ENCODE measurements at regions not wholly inside any gene's neighbourhood (a gene's known extent, or its start where the extent isn't known, plus 50 kb on each side); places are given as distances from the start of the nearest gene placed in this dataset.
"Not testable (repeated sequence)": the region's sequence is repeated elsewhere in the genome, so short reads cannot be mapped to it uniquely, and the experiment has no call there.

GRCh38 chr14:89551432-89551831 is 134.4 kb upstream of the FOXN3 start:
- DNase-seq, result peak in 1 of 2 donors; percentile 24
- 39 to 42% methylated on average over 6 of the region's 6 CpGs for WGBS, 2 donors
- peaks cover 0 to 35% (median 14%) of the 10 kb centered on the region in 9 donors for H3K4me1 ChIP-seq
- H3K27me3 ChIP-seq, result no peaks in the 10 kb centered on the region
- peak overlapping the region in 7 of 10 donors; percentile 16 to 66 (median 34) for H3K27ac ChIP-seq
- TF ChIP-seq CTCF (IDR thresholded peaks at IDR 0.05), result no peak
- H3K4me3 ChIP-seq, result peak overlapping the region in 1 of 10 donors; percentile 1
- peak; percentile 34 to 82 (median 67) for ATAC-seq
- peaks cover 0 to 18% (median 0%) of the 10 kb centered on the region in 9 donors for H3K36me3 ChIP-seq
- intact Hi-C loops (cut with DNase I), result loop anchor here in 1 of 10 donors (10.0 kb wide), 1 partner anchor 53 kb away; no protein-coding TSS in a partner anchor
- H3K9me3 ChIP-seq, result no peaks in the 10 kb centered on the region

DNA sequence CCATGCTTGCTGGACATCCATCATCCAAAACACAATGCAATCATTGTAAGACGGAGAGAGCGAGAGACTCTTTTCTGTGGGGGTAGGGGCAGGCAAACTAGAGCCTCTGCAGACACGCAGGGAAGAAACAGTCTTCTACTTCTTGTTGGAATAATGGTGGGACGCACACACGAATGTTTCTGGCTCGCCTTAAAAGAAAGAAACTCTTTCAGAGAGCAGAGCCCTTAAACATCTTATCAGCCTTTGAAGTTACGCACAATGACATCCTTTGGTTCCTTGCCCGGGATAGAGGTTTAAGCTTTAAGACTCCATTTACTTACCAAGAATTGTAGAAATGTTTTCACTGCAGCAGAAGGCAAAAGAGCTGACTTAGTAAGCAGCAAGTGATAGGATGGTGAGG is 133.8 kb upstream of the FOXN3 start:
- H3K9me3 ChIP-seq, result no peaks in the 10 kb centered on the region
- H3K36me3 ChIP-seq, result peaks cover 0 to 18% (median 0%) of the 10 kb centered on the region in 9 donors
- H3K4me1 ChIP-seq, result peaks cover 0 to 35% (median 14%) of the 10 kb centered on the region in 9 donors
- WGBS, 2 donors, result 55 to 67% methylated on average over 8 of the region's 8 CpGs
- no peak overlapping the region for H3K4me3 ChIP-seq
- intact Hi-C loops (cut with DNase I), result loop anchor here in 1 of 10 donors (10.0 kb wide), 1 partner anchor 54 kb away; no protein-coding TSS in a partner anchor
- DNase-seq (no peak), ATAC-seq (peak in 3 of 8 donors; percentile 5 to 25 (median 21))
- no peaks in the 10 kb centered on the region for H3K27me3 ChIP-seq
- no peak for TF ChIP-seq CTCF (IDR thresholded peaks at IDR 0.05)
- H3K27ac ChIP-seq, result peak overlapping the region in 5 of 10 donors; percentile 29 to 66 (median 34)

DNA sequence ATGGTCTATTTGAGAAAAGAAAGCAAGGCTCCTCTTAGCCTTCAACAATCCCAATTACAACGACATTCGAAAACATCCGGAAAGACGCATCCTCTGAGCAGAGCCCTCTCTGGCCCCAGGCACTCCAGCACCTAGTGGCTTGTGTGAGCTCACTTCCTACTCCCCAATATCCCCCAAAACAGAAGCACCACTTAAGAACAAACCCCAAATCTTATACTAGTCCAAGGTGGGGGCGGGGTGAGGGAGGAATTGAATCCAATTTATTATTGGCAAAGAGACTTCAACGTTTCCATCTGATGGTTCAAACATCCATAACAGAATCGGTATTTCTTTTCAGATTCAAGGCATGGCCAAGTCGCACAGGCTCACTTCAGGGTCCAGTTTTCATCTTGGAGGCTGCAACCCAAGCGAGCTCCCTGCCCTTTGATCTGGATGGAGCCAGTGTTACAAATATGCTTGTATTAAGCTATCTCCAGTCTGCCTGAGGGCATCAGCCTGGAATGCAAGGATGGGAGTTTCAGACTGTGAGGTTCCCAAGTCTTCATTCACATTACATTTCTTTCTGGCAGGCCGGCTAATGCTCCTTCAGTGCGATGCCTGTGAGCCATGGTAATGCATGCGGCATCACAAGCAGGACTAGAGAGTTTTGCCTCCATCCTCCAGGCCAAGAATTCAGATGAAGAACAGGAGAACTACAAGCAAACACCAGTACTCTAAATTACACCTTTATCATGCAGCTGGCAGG is 132.5 kb upstream of the FOXN3 start:
- ATAC-seq (no peak), DNase-seq (no peak)
- Histone ChIP-seq H3K27me3 (no peaks in the 10 kb centered on the region), H3K4me3 (no peak overlapping the region), H3K4me1 (peaks cover 0 to 35% (median 14%) of the 10 kb centered on the region in 9 donors), H3K27ac (peak overlapping the region in 1 of 10 donors; percentile 41), H3K36me3 (peaks cover 0 to 18% (median 0%) of the 10 kb centered on the region in 9 donors), H3K9me3 (no peaks in the 10 kb centered on the region)
- no peak for TF ChIP-seq CTCF (IDR thresholded peaks at IDR 0.05)
- WGBS, 2 donors, result 86 to 92% methylated on average over 12 of the region's 12 CpGs
- intact Hi-C loops (cut with DNase I), result loop anchor here in 1 of 10 donors (10.0 kb wide), 1 partner anchor 55 kb away; no protein-coding TSS in a partner anchor

GRCh38 chr14:89547047-89547446 is 130.0 kb upstream of the FOXN3 start:
- not testable (repeated sequence) for H3K27me3 ChIP-seq, ATAC-seq
- WGBS, 2 donors, result 99% methylated on average over 5 of the region's 5 CpGs

More at GRCh38 chr14:89547047-89547446, 130.0 kb upstream of the FOXN3 start:
- H3K9me3 ChIP-seq; H3K4me3 ChIP-seq; DNase-seq; intact Hi-C loops (cut with DNase I); H3K27ac ChIP-seq: not testable (repeated sequence)
- peaks cover 0 to 18% (median 0%) of the 10 kb centered on the region in 9 donors for H3K36me3 ChIP-seq
- H3K4me1 ChIP-seq, result peaks cover 0 to 41% (median 17%) of the 10 kb centered on the region in 9 donors
